PC-9 (cell line): ENCODE measurements at regions not wholly inside any gene's neighbourhood (a gene's known extent, or its start where the extent isn't known, plus 50 kb on each side); places are given as distances from the start of the nearest gene placed in this dataset.

Experiments used
- CTCF ChIP-seq: fragments of 200-600 bp; sonication (generic); conservative IDR thresholded peaks from 2 replicates; pipeline ENCODE4 v1.6.1; 2017; ENCODE audit warnings: mixed run types, antibody characterized with exemption, mild to moderate bottlenecking, moderate library complexity
- EZH2 ChIP-seq: fragments of 200-600 bp; sonication (generic); IDR thresholded peaks from 2 replicates; pipeline ENCODE4 v1.8.0; 2017; ENCODE audit warnings: antibody characterized with exemption, low read depth

- TF ChIP-seq CTCF (no peak), EZH2 (no peak)
Measured at GRCh38 chr15:29631076-29632070, 190.9 kb downstream of the TJP1 start.
